Kidney epithelial cell (primary cell): ENCODE measurements at regions not wholly inside any gene's neighbourhood (a gene's known extent, or its start where the extent isn't known, plus 50 kb on each side); places are given as distances from the start of the nearest gene placed in this dataset.

Experiments used
- DNase-seq: peaks from one replicate; pipeline ENCODE4 v3.0.0-alpha.2; 2010; ENCODE audit warnings: low read depth
- H3K27me3 ChIP-seq: 2 replicates; pipeline ENCODE4 v1.6.0; 2011; ENCODE audit warnings: low read length; ENCODE audit not compliant: control insufficient read depth, insufficient read depth
- H3K36me3 ChIP-seq: 2 replicates; pipeline ENCODE4 v1.5.1; 2011; ENCODE audit warnings: low read length; ENCODE audit not compliant: control insufficient read depth, insufficient read depth
- H3K4me3 ChIP-seq: 2 replicates; pipeline ENCODE4 v1.5.1; 2011; ENCODE audit warnings: low read depth, mild to moderate bottlenecking, control low read depth, low read length
- CTCF ChIP-seq: IDR thresholded peaks from 2 replicates; pipeline ENCODE4 v1.5.1; 2011; ENCODE audit warnings: mild to moderate bottlenecking, moderate library complexity, low read length, control low read depth, inconsistent platforms; ENCODE audit not compliant: insufficient read depth, poor library complexity, severe bottlenecking

GRCh38 chrX:8105531-8105930, 65.5 kb downstream of the VCX2 start:
- Histone ChIP-seq H3K36me3 (no peaks in the 10 kb centered on the region), H3K4me3 (no peak overlapping the region), H3K27me3 (no peaks in the 10 kb centered on the region)
- TF ChIP-seq CTCF, result no peak
- DNase-seq, result no peak

GRCh38 chrX:8103655-8104054, 67.4 kb downstream of the VCX2 start:
- H3K27me3 ChIP-seq, result no peaks in the 10 kb centered on the region
- TF ChIP-seq CTCF, result no peak
- H3K4me3 ChIP-seq, result no peak overlapping the region
- H3K36me3 ChIP-seq, result no peaks in the 10 kb centered on the region
- DNase-seq, result no peak

- no peak overlapping the region for H3K4me3 ChIP-seq
- TF ChIP-seq CTCF, result no peak
- DNase-seq, result no peak
- no peaks in the 10 kb centered on the region for H3K27me3 ChIP-seq
- H3K36me3 ChIP-seq, result no peaks in the 10 kb centered on the region
Measured at GRCh38 chrX:8091510-8091909, 79.6 kb downstream of the VCX2 start.

- no peaks in the 10 kb centered on the region for H3K27me3 ChIP-seq
- DNase-seq, result no peak
- H3K36me3 ChIP-seq, result no peaks in the 10 kb centered on the region
- no peak overlapping the region for H3K4me3 ChIP-seq
- no peak for TF ChIP-seq CTCF
Measured at GRCh38 chrX:8090906-8091305, 80.2 kb downstream of the VCX2 start.

GRCh38 chrX:8090482-8090881, 80.6 kb downstream of the VCX2 start:
- TF ChIP-seq CTCF, result no peak
- no peak for DNase-seq

GRCh38 chrX:8089141-8089540, 81.9 kb downstream of the VCX2 start:
- Histone ChIP-seq H3K36me3 (no peaks in the 10 kb centered on the region), H3K4me3 (no peak overlapping the region), H3K27me3 (no peaks in the 10 kb centered on the region)
- TF ChIP-seq CTCF, result no peak
- no peak for DNase-seq

More at GRCh38 chrX:8090482-8090881, 80.6 kb downstream of the VCX2 start:
- no peaks in the 10 kb centered on the region for H3K36me3 ChIP-seq
- H3K4me3 ChIP-seq, result no peak overlapping the region
- no peaks in the 10 kb centered on the region for H3K27me3 ChIP-seq
